Right lobe of liver (tissue), 6 donors: ENCODE measurements at regions not wholly inside any gene's neighbourhood (a gene's known extent, or its start where the extent isn't known, plus 50 kb on each side); places are given as distances from the start of the nearest gene placed in this dataset.

Experiments
- ATAC-seq, 4 donors: fragments of 200-7000 bp; cut with Tn5 transposase; one replicate each; pipeline ENCODE4 v1.9.1; 2020; ENCODE audit warnings: mild to moderate bottlenecking in 4 of 4, moderate library complexity in 4 of 4
- DNase-seq, 3 donors: peaks; one replicate each; pipeline ENCODE4 v3.0.0-alpha.2; 2020
- H3K27ac ChIP-seq, 3 donors: fragments of 200-600 bp; one replicate each; pipeline ENCODE4 v1.8.0; 2022
- H3K27me3 ChIP-seq, 2 donors: fragments of 200-600 bp; one replicate each; pipeline ENCODE4 v1.8.0; 2022
- H3K36me3 ChIP-seq, 4 donors: fragments of 200-600 bp; sonication (generic) in 1 of 4; one replicate each; pipeline versions ENCODE4 v1.5.1 to v1.8.0; 2017 to 2022; ENCODE audit warnings: control low read depth in 1 of 4
- H3K4me1 ChIP-seq, 4 donors: fragments of 200-600 bp; sonication (generic) in 1 of 4; one replicate each; pipeline versions ENCODE4 v1.5.1 to v1.8.0; 2017 to 2022; ENCODE audit warnings: control low read depth in 1 of 4
- H3K4me3 ChIP-seq, 3 donors: fragments of 200-600 bp; one replicate each; pipeline ENCODE4 v1.8.0; 2022
- H3K9me3 ChIP-seq, 4 donors: fragments of 200-600 bp; sonication (generic) in 1 of 4; one replicate each; pipeline versions ENCODE4 v1.5.1 to v1.8.0; 2017 to 2022; ENCODE audit warnings: control low read depth in 1 of 4
- CTCF ChIP-seq, 4 donors: fragments of 200-600 bp in 3 of 4; fragments of 450-650 bp in 1 of 4; IDR thresholded peaks; one replicate each; pipeline versions ENCODE4 v1.5.1 to v1.8.0; 2016 to 2022; ENCODE audit warnings: antibody characterized with exemption in 4 of 4, mild to moderate bottlenecking in 2 of 4
- POLR2A ChIP-seq: fragments of 450-650 bp; IDR thresholded peaks from one replicate; pipeline ENCODE4 v1.6.1; 2017; ENCODE audit warnings: antibody characterized with exemption, mild to moderate bottlenecking
- WGBS: methylation state at CpG from one replicate; pipeline ENCODE4 v1.1.6; 2018; ENCODE audit warnings: low coverage, low lambda C conversion rate; ENCODE audit not compliant: insufficient coverage; ENCODE audit errors: missing lambda C conversion rate; 5-methylcytosine and 5-hydroxymethylcytosine counted together
- intact Hi-C, 2 donors: fragments of 100-400 bp; cut with DNase I; formaldehyde crosslinking; loops; one replicate each; pipeline versions ENCODE4 v1.11.2 to v1.14.1; 2022
- donor health status: DM: no; HTN: yes; CAD: no.
- donor health status: DM: no; HTN: no; CAD: no.
- donor health status: DM: no; HTN: no; CAD: no.
- donor health status: DM: no; HTN: yes; CAD: no.
- donor health status: DM: no; HTN: yes; CAD: no.

GRCh38 chr3:13931172-13931571 lies 51.3 kb upstream of the WNT7A start:
- TF ChIP-seq POLR2A (no peak), CTCF (IDR thresholded peaks at IDR 0.05) (no peak)
- Histone ChIP-seq H3K4me3 (no peak overlapping the region), H3K36me3 (no peaks in the 10 kb centered on the region), H3K27me3 (no peaks in the 10 kb centered on the region), H3K27ac (no peak overlapping the region), H3K9me3 (no peaks in the 10 kb centered on the region), H3K4me1 (no peaks in the 10 kb centered on the region)
- no peak for DNase-seq
- intact Hi-C loops: no loop called here
- WGBS: 75% methylated on average over 4 of the region's 4 CpGs
- no peak for ATAC-seq
